ENCODE measurements at regions not wholly inside any gene's neighbourhood (a gene's known extent, or its start where the extent isn't known, plus 50 kb on each side); places are given as distances from the start of the nearest gene placed in this dataset.
"Not testable (repeated sequence)": the region's sequence is repeated elsewhere in the genome, so short reads cannot be mapped to it uniquely, and the experiment has no call there.

DNA sequence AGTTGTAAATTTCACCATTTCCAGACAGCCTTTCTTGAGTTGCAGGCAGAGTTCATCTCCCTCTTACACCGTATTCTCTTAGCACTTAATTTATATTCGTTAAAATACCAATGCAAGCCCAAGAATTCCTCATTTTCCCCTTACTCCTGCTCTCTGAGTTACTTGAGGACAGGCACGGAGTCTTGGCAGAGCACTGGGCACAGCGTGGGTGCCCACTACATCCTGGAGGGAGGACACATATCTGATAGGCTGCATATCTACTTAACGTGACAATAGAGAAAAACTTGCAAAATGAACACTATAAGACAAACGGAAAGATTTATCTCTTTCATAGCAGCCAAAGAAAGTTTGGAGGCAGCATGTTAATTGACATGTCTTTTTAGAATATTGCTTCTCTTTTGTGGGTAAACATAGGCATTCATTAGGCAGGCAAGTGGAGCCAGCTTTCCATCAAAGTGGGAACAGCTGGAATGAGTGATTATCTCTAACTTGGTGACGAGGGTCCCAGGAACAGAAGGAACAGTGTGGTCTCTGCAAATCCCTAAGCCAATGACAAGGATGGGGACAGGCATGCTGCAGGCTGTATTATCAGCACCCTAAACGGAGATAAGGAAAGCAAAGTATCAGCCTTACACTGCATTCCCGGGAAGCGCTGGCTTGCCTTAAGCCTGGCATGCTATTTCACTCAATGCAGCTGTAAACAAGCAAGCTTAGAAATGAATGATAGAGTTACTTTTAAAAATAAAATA is 116.5 kb downstream of the RTP4 start:
- Histone ChIP-seq H3K36me3 (no peaks in the 10 kb centered on the region), H3K27me3 (replicated peaks) (no peaks in the 10 kb centered on the region), H3K4me1 (replicated peaks) (no peaks in the 10 kb centered on the region), H3K4me3 (no peak overlapping the region), H3K9me3 (replicated peaks) (no peaks in the 10 kb centered on the region), H3K27ac (no peak overlapping the region)
- DNase-seq (ENCODE audit: low read depth in 1 of 2, low spot score in 2 of 2) = no peak

DNA sequence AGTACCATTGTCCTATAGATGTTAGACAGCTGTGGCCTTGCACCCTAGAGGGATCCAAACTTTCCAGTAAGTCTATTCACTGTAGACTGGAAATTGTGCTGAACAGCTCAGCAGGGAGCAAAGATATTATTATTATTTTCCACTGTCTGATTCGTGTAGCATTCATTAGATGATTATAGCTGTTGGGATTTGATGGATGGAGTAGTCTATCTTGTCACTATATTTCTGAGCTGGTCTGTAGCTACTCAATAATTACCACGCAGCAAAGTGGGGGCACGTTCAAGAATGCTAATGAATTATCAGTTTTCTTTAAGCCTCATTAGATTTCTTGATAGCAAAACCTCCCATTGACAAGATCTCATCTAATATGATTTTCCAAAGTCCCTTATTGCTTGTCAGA is 113.2 kb downstream of the RTP4 start:
- no peak overlapping the region for H3K4me3 ChIP-seq
- no peaks in the 10 kb centered on the region for H3K4me1 ChIP-seq (replicated peaks)
- no peaks in the 10 kb centered on the region for H3K27me3 ChIP-seq (replicated peaks)
- H3K9me3 ChIP-seq (replicated peaks) = no peaks in the 10 kb centered on the region
- H3K36me3 ChIP-seq = no peaks in the 10 kb centered on the region
- no peak overlapping the region for H3K27ac ChIP-seq
- no peak for DNase-seq (ENCODE audit: low read depth in 1 of 2, low spot score in 2 of 2)

DNA sequence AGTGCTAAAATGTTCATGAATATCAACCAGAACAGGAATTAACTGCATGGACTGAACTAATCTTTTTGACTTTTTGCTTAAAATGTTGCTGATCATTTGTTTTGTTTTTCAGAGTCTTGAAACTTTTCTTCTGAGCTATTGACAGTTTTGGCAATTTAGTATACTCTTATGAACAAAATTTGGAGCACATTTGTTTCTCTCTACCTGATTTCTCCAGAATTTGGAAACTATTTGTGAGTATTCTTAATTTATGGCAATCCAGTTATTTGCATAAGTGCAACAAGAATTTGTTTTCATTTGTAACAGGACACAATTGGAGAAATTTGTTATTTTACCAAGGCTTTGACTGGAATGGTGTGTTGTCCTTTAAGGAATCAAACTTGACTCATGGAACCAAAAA is 107.4 kb downstream of the RTP4 start:
- not testable (repeated sequence) for H3K9me3 ChIP-seq (replicated peaks); H3K27me3 ChIP-seq (replicated peaks); H3K36me3 ChIP-seq; H3K4me1 ChIP-seq (replicated peaks); H3K4me3 ChIP-seq; H3K27ac ChIP-seq; DNase-seq (ENCODE audit: low read depth in 1 of 2, low spot score in 2 of 2)

DNA sequence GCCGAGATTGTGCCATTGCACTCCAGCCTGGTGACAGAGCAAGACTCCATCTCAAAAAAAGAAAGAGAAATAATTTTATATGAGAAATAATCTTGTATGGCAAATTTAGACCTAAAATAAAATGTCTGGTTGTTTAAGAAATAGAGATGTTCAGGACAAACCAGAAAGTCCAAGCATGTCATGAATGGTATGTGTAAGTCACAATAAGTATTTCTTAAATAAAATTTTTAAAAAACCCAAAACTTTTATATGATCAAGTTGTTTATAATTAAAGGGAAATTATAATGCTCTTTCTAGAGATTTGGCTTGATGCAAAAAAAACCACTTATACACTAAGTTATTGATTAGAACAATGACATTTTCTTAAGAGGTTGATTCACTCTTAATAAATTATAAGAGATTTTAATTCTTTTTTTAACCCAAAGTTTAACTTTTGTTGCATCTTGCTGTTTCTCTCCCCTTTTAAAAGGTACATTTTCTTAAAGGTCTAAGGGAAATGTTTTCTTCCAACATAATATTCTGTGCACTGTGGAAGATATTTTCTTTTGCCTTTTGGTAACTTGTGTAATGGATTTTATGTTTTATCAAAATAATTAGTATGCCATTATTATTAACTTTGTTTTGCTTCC is 105.7 kb downstream of the RTP4 start:
- no peaks in the 10 kb centered on the region for H3K36me3 ChIP-seq
- no peak for DNase-seq (ENCODE audit: low read depth in 1 of 2, low spot score in 2 of 2)
- H3K27ac ChIP-seq = no peak overlapping the region
- no peaks in the 10 kb centered on the region for H3K9me3 ChIP-seq (replicated peaks)
- no peaks in the 10 kb centered on the region for H3K27me3 ChIP-seq (replicated peaks)
- H3K4me3 ChIP-seq = no peak overlapping the region
- no peaks in the 10 kb centered on the region for H3K4me1 ChIP-seq (replicated peaks)

DNA sequence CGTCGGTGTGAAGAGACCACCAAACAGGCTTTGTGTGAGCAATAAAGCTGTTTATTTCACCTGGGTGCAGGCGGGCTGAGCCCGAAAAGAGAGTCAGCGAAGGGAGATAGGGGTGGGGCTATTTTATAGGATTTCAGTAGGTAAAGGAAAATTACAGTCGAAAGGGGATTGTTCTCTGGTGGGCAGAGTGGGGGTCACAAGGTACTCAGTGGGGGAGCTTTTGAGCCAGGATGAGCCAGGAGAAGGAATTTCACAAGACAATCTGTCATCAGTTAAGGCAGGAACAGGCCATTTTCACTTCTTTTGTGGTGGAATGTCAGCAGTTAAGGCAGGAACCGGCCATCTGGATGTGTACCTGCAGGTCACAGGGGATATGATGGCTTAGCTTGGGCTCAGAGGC is 98.1 kb downstream of the RTP4 start:
- H3K27me3 ChIP-seq (replicated peaks); H3K4me1 ChIP-seq (replicated peaks); H3K9me3 ChIP-seq (replicated peaks); H3K4me3 ChIP-seq; DNase-seq (ENCODE audit: low read depth in 1 of 2, low spot score in 2 of 2); H3K36me3 ChIP-seq; H3K27ac ChIP-seq: not testable (repeated sequence)

DNA sequence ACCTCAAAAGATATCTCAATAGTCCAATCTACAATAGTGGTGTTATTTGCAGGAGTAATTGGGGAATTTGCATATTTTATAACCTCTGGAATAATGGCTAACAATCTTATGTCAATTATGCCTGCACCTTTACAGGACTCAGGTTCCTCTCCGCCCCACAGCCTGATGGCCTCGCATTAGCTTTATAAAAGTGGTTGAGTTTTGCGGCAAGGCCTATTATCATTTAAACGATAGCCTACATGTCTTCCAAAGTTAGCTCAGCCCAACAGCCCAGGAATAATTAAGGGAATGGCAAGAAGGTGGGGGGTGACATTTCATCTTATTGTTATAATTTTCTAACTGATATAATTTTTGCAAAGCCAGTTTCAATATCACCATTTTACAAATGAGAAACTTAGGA is 97.3 kb downstream of the RTP4 start:
- H3K27me3 ChIP-seq (replicated peaks) = no peaks in the 10 kb centered on the region
- H3K4me1 ChIP-seq (replicated peaks) = no peaks in the 10 kb centered on the region
- no peak overlapping the region for H3K4me3 ChIP-seq
- DNase-seq (ENCODE audit: low read depth in 1 of 2, low spot score in 2 of 2) = no peak
- no peaks in the 10 kb centered on the region for H3K36me3 ChIP-seq
- H3K9me3 ChIP-seq (replicated peaks) = no peaks in the 10 kb centered on the region
- no peak overlapping the region for H3K27ac ChIP-seq

DNA sequence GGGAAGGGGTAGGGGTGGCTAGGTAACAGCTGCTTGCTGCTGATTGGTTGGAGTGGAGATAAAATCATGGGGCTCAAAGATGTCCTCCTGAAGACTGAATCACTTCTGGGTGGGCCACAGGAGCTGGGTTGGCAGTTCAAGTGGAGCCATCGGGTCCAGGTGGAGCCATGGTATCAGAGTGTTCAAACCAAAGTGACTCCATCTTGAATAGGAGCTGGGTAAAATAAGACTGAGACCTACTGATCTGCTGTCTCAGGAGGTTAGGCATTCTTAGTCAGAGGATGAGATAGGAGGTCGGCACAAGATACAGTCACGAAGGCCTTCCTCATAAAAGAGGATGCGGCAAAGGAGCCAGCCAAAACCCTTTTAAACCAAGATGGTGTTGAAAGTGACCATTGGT is 96.5 kb downstream of the RTP4 start:
- Histone ChIP-seq H3K27me3 (replicated peaks) (no peaks in the 10 kb centered on the region), H3K27ac (no peak overlapping the region), H3K4me1 (replicated peaks) (no peaks in the 10 kb centered on the region), H3K36me3 (no peaks in the 10 kb centered on the region), H3K9me3 (replicated peaks) (no peaks in the 10 kb centered on the region), H3K4me3 (no peak overlapping the region)
- no peak for DNase-seq (ENCODE audit: low read depth in 1 of 2, low spot score in 2 of 2)

DNA sequence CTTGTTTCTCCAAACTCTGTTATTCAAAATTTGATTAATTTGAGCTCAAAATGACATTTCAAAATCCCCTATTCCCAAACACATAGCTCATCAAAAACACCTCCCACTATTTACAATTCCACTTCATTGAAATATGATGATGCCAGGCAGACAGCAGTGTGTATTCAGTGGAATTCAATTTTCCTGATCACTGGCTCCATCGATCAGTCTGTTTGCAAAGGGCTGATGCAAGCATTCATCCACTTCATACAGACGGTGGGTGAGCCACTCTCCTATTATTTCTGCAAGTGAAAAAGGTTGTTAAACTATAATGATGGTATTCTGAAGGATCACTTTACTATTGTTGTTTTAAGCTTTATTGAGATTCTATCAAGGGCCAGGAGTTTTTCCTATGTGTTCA is 90.7 kb downstream of the RTP4 start:
- no peaks in the 10 kb centered on the region for H3K9me3 ChIP-seq (replicated peaks)
- no peaks in the 10 kb centered on the region for H3K27me3 ChIP-seq (replicated peaks)
- H3K27ac ChIP-seq = no peak overlapping the region
- no peaks in the 10 kb centered on the region for H3K36me3 ChIP-seq
- no peak for DNase-seq (ENCODE audit: low read depth in 1 of 2, low spot score in 2 of 2)
- no peak overlapping the region for H3K4me3 ChIP-seq
- no peaks in the 10 kb centered on the region for H3K4me1 ChIP-seq (replicated peaks)

DNA sequence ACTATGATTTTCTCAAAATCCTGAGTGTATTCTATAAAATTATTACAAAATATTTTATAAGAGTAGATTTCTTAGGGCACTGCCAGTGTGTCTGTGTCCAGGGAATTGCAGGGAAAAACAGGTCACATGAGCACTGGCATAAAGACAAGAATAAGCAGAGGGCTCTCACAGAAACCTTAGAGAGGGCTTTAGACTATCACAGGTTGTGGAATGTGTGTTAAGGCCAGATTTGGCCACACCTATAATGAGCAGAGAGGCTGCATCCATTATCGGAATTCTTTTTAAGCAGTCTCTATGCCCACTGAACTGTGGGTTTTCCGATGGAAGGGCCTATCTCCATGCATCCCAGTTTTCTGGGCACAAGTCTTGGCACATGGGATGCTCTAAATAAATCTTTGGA is 90.2 kb downstream of the RTP4 start:
- no peak for DNase-seq (ENCODE audit: low read depth in 1 of 2, low spot score in 2 of 2)
- no peaks in the 10 kb centered on the region for H3K4me1 ChIP-seq (replicated peaks)
- H3K4me3 ChIP-seq = no peak overlapping the region
- H3K36me3 ChIP-seq = no peaks in the 10 kb centered on the region
- H3K27ac ChIP-seq = no peak overlapping the region
- no peaks in the 10 kb centered on the region for H3K27me3 ChIP-seq (replicated peaks)
- H3K9me3 ChIP-seq (replicated peaks) = no peaks in the 10 kb centered on the region

DNA sequence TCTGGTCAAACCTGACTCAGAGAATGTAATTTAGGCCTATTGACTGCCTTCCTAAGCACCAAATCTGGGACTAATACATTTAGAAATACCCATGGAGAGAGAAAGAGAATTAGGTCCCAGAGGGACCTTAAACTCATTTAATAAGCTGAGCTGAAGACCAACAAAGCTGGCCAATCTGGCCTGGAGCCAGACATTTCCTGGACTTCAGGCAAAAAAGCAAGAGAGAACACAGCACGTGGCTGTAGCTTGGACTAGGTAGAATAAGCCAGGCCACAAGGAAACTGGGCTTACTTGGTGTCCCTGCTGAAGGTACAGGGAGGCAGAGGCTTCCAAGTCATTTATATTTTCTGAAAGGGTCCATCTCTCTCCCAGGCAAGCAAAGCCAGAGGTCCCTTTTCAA is 88.1 kb downstream of the RTP4 start:
- H3K27ac ChIP-seq = no peak overlapping the region
- no peaks in the 10 kb centered on the region for H3K9me3 ChIP-seq (replicated peaks)
- H3K36me3 ChIP-seq = no peaks in the 10 kb centered on the region
- H3K4me3 ChIP-seq = no peak overlapping the region
- H3K4me1 ChIP-seq (replicated peaks) = no peaks in the 10 kb centered on the region
- no peaks in the 10 kb centered on the region for H3K27me3 ChIP-seq (replicated peaks)
- no peak for DNase-seq (ENCODE audit: low read depth in 1 of 2, low spot score in 2 of 2)

DNA sequence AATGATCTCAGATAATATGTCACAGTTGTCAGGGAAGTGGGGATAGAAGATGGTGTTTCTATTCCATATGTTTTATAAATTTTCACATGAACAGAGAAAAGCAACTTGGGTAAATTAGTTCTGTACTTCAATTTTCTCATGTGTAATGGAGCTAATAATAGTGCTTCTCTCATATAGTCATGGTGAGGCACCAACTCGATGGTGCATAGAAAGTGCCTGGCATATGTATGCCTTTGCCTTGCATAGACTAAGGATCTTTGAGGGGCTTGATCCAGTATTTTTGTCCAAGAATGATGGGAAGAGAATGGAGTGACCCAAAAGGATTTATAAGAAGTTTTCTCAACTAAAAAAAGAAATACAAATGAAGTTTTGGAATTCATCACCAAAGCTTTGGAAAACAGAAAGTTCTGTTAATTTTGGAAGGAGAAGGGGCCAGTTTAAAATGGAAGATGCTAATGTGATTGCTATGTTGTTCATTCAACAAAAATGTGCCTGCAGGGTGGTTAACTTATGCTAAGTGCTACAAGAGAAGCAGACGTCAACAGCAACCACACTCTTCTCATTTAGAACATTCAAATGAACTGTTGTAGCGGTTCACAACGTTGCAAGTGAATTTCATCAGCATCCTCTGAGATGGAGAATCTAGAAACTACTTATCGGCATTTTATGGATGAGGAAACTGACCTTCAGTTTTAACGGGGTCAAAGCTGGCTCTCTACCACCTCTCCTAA is 86.1 kb downstream of the RTP4 start:
- H3K27ac ChIP-seq = no peak overlapping the region
- H3K4me1 ChIP-seq (replicated peaks) = no peaks in the 10 kb centered on the region
- H3K9me3 ChIP-seq (replicated peaks) = no peaks in the 10 kb centered on the region
- DNase-seq (ENCODE audit: low read depth in 1 of 2, low spot score in 2 of 2) = no peak
- H3K36me3 ChIP-seq = no peaks in the 10 kb centered on the region
- H3K27me3 ChIP-seq (replicated peaks) = no peaks in the 10 kb centered on the region
- H3K4me3 ChIP-seq = no peak overlapping the region

DNA sequence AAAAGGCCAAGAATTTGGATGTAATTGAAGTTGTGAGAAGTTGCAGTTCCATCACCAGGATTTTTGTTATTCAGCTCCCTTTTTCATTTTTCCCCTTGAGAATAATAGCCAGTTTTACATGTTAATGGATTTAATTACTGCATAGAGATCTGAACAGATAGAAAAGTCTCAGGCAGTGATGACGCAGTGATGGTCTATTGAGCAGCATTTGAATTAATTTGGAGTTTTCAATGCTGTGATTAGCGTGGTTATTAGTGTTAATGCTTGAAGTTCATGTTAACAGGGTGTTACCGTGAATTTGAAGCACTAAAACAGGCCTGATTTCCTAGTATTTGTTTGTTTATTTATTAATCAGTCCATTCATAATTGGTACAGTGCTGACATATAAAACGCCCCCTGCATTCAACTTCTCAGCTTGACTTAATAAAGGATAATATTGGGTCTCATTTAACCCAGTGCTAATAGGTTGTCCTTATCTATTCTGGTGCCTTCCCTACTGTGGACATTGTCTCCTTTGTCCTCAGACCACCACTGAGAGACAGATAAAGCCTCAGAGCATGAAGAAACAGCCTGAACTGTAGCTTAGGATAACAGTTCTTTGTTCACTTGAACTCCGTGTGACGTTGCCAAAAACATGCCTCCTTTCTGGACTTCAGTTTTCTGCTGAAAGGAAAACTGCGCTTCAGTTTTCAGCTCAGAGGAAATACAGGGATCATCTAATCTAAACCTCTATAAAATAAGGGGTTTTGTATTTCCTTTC is 82.4 kb downstream of the RTP4 start:
- DNase-seq (ENCODE audit: low read depth in 1 of 2, low spot score in 2 of 2) = no peak

DNA sequence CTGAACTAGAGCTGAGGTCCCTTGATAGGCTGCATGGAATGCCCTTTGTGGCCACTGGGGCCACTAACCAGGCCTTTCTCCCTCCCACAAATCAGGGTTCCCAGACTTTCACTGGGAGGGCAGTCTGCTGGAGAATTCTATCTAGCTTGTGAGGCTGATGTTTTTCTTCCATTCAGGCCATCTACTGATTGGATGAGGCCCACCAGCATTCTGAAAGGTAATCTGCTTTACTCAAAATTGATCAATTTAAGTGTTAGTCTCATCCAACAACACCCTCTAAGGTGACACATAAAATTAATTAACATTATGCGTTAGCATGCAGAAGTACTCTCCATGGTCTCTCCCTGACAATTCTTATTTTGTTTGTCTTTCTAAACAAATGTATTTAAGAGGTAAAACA is 80.5 kb downstream of the RTP4 start:
- no peak for DNase-seq (ENCODE audit: low read depth in 1 of 2, low spot score in 2 of 2)
- no peak overlapping the region for H3K4me3 ChIP-seq
- H3K27me3 ChIP-seq (replicated peaks) = no peaks in the 10 kb centered on the region

More for the DNA sequence above, 82.4 kb downstream of the RTP4 start:
- H3K9me3 ChIP-seq (replicated peaks) = no peaks in the 10 kb centered on the region
- no peaks in the 10 kb centered on the region for H3K36me3 ChIP-seq
- H3K4me1 ChIP-seq (replicated peaks) = no peaks in the 10 kb centered on the region
- H3K4me3 ChIP-seq = no peak overlapping the region
- H3K27ac ChIP-seq = no peak overlapping the region
- no peaks in the 10 kb centered on the region for H3K27me3 ChIP-seq (replicated peaks)

DNA sequence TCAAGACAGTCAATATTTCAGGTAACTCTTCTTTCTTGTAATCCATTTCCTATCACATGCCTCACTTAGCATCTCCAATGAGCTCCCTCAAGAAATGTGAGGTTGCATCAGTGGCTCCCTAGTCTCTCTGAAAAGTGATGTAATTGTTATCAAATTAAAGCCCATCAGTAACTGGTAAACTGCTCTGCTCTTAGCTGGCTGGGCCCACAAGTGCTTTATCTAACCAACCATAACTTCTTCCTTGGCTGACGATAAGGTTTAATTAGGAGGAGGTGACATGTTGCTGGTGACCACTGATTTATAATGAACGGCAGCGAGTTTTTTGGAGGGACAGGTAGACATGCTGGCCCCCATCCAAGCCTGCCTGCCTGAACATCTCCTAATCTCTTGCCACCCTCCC is 79.6 kb downstream of the RTP4 start:
- Histone ChIP-seq H3K27ac (no peak overlapping the region), H3K27me3 (replicated peaks) (no peaks in the 10 kb centered on the region; the same call in 1 of the 2 replicates), H3K4me3 (no peak overlapping the region)

More for the DNA sequence above, 80.5 kb downstream of the RTP4 start:
- H3K27ac ChIP-seq = no peak overlapping the region
- no peaks in the 10 kb centered on the region for H3K4me1 ChIP-seq (replicated peaks)
- no peaks in the 10 kb centered on the region for H3K9me3 ChIP-seq (replicated peaks)
- no peaks in the 10 kb centered on the region for H3K36me3 ChIP-seq

More for the DNA sequence above, 79.6 kb downstream of the RTP4 start:
- Histone ChIP-seq H3K4me1 (replicated peaks) (no peaks in the 10 kb centered on the region), H3K36me3 (no peaks in the 10 kb centered on the region), H3K9me3 (replicated peaks) (no peaks in the 10 kb centered on the region)
- no peak for DNase-seq (ENCODE audit: low read depth in 1 of 2, low spot score in 2 of 2)
